ENCODE measurements at regions not wholly inside any gene's neighbourhood (a gene's known extent, or its start where the extent isn't known, plus 50 kb on each side); places are given as distances from the start of the nearest gene placed in this dataset.

DNA sequence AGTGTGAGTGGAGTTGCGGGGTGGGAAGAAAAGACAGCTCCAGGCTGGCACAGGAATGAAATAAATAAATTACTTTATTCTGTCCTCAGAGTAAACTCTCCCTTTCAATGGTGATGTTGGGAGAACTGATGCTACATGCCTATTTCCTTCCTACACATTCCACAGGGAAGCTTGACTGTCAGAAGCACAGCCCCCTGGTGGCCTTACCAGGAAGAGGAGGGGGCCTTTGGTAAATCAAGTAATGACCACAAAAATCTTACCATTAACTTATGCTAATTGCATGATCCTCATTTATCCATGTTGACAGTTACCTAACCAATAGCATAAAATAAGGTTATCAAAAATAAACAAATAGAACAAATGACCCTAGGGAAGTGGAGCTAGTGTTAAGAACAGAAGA lies 605.0 kb upstream of the PKN2 start:
- Mint-ChIP-seq H3K9me3 (peaks cover under 1% of the 10 kb centered on the region), H3K27me3 (no peaks in the 10 kb centered on the region), H3K36me3 (ENCODE audit: low read depth) (no peaks in the 10 kb centered on the region), H3K4me3 (no peak overlapping the region), H3K4me1 (ENCODE audit: low read depth) (peaks cover 6% of the 10 kb centered on the region), H3K27ac (no peak overlapping the region)
- intact Hi-C loops (cut with micrococcal nuclease) = no loop called here

GRCh38 chr1:88080875-88081274 lies 603.2 kb upstream of the PKN2 start:
- H3K4me1 Mint-ChIP-seq (ENCODE audit: low read depth) = peaks cover 1% of the 10 kb centered on the region
- H3K4me3 Mint-ChIP-seq = no peak overlapping the region
- H3K9me3 Mint-ChIP-seq = peaks cover 19% of the 10 kb centered on the region
- no peak overlapping the region for H3K27ac Mint-ChIP-seq
- no peaks in the 10 kb centered on the region for H3K36me3 Mint-ChIP-seq (ENCODE audit: low read depth)
- intact Hi-C loops (cut with micrococcal nuclease) = no loop called here
- no peaks in the 10 kb centered on the region for H3K27me3 Mint-ChIP-seq

DNA sequence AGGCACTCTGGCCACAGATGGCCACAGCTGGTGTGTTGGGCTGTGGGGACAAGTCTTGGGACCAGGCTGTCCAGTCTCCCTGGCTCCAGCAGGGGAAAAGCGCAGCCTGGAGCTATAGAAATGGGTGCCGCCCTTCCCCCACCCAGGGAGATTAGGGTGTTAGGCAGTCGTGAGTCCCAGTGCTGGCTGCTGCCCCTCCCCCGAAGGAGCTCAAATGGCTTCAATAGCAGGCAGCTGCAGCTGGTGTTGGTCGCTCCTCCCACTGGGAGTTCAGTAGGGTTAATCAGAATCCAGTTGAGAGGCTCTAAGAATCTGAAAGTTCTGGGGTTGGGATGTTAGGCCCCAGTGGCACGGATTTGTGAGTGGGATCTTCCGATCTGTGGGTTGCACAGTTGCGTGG lies 595.6 kb upstream of the PKN2 start:
- H3K27ac Mint-ChIP-seq = no peak overlapping the region
- H3K4me1 Mint-ChIP-seq (ENCODE audit: low read depth) = no peaks in the 10 kb centered on the region
- H3K4me3 Mint-ChIP-seq = no peak overlapping the region
- intact Hi-C loops (cut with micrococcal nuclease) = no loop called here
- H3K27me3 Mint-ChIP-seq = no peaks in the 10 kb centered on the region
- peaks cover 48% of the 10 kb centered on the region for H3K9me3 Mint-ChIP-seq
- H3K36me3 Mint-ChIP-seq (ENCODE audit: low read depth) = no peaks in the 10 kb centered on the region

- no peaks in the 10 kb centered on the region for H3K27me3 Mint-ChIP-seq
- H3K36me3 Mint-ChIP-seq (ENCODE audit: low read depth) = no peaks in the 10 kb centered on the region
Measured at GRCh38 chr1:88089961-88090360, 594.1 kb upstream of the PKN2 start.

DNA sequence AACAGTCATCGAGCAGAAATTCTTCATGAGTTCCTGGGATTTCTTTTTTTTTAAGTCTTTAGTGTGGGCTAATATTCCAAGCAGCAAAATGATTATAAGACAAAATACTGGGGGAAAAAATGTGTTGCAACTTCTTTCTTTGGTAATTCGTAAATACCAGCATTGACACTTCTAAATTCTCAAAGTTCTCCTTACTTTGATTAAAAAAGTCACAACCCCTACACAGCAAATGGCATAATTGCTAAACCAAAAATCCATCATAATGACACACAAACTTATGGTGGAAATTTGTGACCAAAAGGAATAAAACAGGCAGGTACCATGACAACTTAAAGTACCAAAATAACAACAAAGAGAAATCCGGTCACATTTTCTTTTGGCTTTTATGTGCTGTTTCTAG lies 585.2 kb upstream of the PKN2 start:
- H3K4me3 Mint-ChIP-seq = no peak overlapping the region
- intact Hi-C loops (cut with micrococcal nuclease) = no loop called here
- H3K27ac Mint-ChIP-seq = no peak overlapping the region
- H3K27me3 Mint-ChIP-seq = no peaks in the 10 kb centered on the region
- H3K36me3 Mint-ChIP-seq (ENCODE audit: low read depth) = no peaks in the 10 kb centered on the region
- no peaks in the 10 kb centered on the region for H3K4me1 Mint-ChIP-seq (ENCODE audit: low read depth)
- H3K9me3 Mint-ChIP-seq = no peaks in the 10 kb centered on the region

More at GRCh38 chr1:88089961-88090360, 594.1 kb upstream of the PKN2 start:
- H3K4me1 Mint-ChIP-seq (ENCODE audit: low read depth) = no peaks in the 10 kb centered on the region
- peaks cover 38% of the 10 kb centered on the region for H3K9me3 Mint-ChIP-seq
- H3K4me3 Mint-ChIP-seq = no peak overlapping the region
- no peak overlapping the region for H3K27ac Mint-ChIP-seq
- intact Hi-C loops (cut with micrococcal nuclease) = no loop called here

DNA sequence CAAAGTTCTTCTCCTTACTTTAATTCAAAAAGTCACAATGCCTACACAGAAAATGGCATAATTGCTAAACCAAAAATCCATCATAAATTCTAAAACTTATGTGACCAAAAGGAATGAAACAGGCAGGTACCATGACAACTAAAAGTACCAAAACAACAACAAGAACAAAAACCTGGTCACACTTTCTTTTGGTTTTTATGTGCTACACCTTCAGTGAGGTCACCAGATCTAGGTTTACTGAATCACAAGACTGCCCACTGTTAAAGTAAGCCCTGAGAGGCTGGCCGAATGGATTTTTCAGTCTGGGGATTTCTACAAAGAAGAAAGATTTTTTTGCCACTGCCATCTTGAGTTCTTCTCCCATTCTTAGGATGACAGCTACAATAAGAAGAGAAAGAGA lies 583.0 kb upstream of the PKN2 start:
- Mint-ChIP-seq H3K27me3 (no peaks in the 10 kb centered on the region), H3K36me3 (ENCODE audit: low read depth) (no peaks in the 10 kb centered on the region), H3K9me3 (no peaks in the 10 kb centered on the region), H3K4me3 (no peak overlapping the region), H3K4me1 (ENCODE audit: low read depth) (no peaks in the 10 kb centered on the region), H3K27ac (no peak overlapping the region)
- intact Hi-C loops (cut with micrococcal nuclease) = no loop called here

- Mint-ChIP-seq H3K4me3 (no peak overlapping the region), H3K27ac (no peak overlapping the region), H3K36me3 (ENCODE audit: low read depth) (no peaks in the 10 kb centered on the region), H3K4me1 (ENCODE audit: low read depth) (no peaks in the 10 kb centered on the region), H3K9me3 (no peaks in the 10 kb centered on the region), H3K27me3 (no peaks in the 10 kb centered on the region)
- intact Hi-C loops (cut with micrococcal nuclease) = no loop called here
Measured at GRCh38 chr1:88104236-88104635, 579.8 kb upstream of the PKN2 start.

DNA sequence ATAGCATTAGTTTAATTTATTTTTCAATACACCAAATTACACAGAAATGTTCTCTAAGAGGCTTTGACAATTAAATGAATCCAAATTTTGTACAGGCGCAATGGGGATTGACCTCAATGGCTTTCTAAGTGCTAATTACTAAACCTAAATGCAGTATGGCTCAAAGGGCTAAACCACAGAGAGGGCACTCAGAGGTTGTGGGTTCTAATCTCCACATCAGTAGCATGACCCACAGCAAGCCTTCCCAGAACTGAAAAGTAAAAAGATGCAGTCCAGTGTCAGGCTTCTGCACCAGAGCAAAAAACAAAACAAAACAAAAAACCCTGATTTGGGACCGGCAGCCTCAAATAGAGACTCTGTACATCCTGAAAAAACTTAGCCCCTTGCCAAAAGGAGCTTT lies 579.2 kb upstream of the PKN2 start:
- intact Hi-C loops (cut with micrococcal nuclease) = no loop called here
- no peaks in the 10 kb centered on the region for H3K27me3 Mint-ChIP-seq
- no peak overlapping the region for H3K4me3 Mint-ChIP-seq
- no peaks in the 10 kb centered on the region for H3K9me3 Mint-ChIP-seq
- H3K36me3 Mint-ChIP-seq (ENCODE audit: low read depth) = no peaks in the 10 kb centered on the region
- H3K27ac Mint-ChIP-seq = no peak overlapping the region
- H3K4me1 Mint-ChIP-seq (ENCODE audit: low read depth) = no peaks in the 10 kb centered on the region

GRCh38 chr1:88111816-88112215 lies 572.3 kb upstream of the PKN2 start:
- Mint-ChIP-seq H3K4me3 (no peak overlapping the region), H3K9me3 (no peaks in the 10 kb centered on the region), H3K36me3 (ENCODE audit: low read depth) (no peaks in the 10 kb centered on the region), H3K4me1 (ENCODE audit: low read depth) (no peaks in the 10 kb centered on the region), H3K27ac (no peak overlapping the region), H3K27me3 (no peaks in the 10 kb centered on the region)
- intact Hi-C loops (cut with micrococcal nuclease) = no loop called here

DNA sequence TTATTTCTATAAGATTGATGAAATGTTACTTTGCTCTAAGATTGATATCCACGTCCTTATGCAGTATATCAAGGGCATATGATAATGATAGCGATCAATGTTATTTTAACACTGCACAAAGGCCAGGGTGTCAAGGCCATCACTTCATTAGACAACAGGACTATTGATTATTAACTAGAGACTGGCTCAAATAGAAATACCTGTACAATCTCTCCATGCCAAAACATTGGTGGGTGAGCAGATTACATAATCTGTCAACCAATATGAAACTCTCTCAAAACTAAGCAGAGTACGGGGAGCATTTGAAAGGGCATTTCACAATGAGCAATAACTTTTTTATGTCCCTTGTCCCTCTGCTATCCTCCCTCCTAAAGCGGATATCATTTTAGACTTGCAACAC lies 566.5 kb upstream of the PKN2 start:
- Mint-ChIP-seq H3K4me1 (ENCODE audit: low read depth) (no peaks in the 10 kb centered on the region), H3K27me3 (no peaks in the 10 kb centered on the region), H3K27ac (no peak overlapping the region), H3K4me3 (no peak overlapping the region), H3K36me3 (ENCODE audit: low read depth) (no peaks in the 10 kb centered on the region), H3K9me3 (no peaks in the 10 kb centered on the region)
- intact Hi-C loops (cut with micrococcal nuclease) = no loop called here

GRCh38 chr1:88118176-88118845 lies 565.8 kb upstream of the PKN2 start:
- Mint-ChIP-seq H3K27me3 (no peaks in the 10 kb centered on the region), H3K9me3 (no peaks in the 10 kb centered on the region), H3K36me3 (ENCODE audit: low read depth) (no peaks in the 10 kb centered on the region), H3K27ac (no peak overlapping the region), H3K4me3 (no peak overlapping the region), H3K4me1 (ENCODE audit: low read depth) (no peaks in the 10 kb centered on the region)
- intact Hi-C loops (cut with micrococcal nuclease) = no loop called here

DNA sequence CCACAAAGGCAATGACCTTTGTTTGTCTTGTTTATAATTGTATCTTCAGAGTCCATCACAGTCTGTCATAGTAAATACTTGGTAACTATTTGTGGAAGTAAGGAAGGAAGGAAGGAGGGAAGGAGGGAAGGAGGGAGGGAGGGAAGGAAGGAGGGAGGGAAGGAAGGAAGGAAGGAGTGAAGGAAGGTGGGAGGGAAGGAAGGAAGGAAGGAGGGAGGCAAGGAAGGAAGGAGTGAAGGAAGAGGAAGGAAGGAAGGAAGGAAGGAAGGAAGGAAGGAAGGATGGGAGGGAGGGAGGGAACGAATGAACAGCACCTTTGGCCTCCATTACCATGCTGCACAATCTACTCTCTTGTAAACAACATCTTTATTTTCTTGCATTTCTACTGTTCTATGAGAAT lies 559.5 kb upstream of the PKN2 start:
- Mint-ChIP-seq H3K27ac (no peak overlapping the region), H3K4me3 (no peak overlapping the region), H3K36me3 (ENCODE audit: low read depth) (no peaks in the 10 kb centered on the region), H3K9me3 (no peaks in the 10 kb centered on the region), H3K27me3 (no peaks in the 10 kb centered on the region), H3K4me1 (ENCODE audit: low read depth) (no peaks in the 10 kb centered on the region)
- intact Hi-C loops (cut with micrococcal nuclease) = no loop called here

- Mint-ChIP-seq H3K4me3 (no peak overlapping the region), H3K9me3 (no peaks in the 10 kb centered on the region), H3K36me3 (ENCODE audit: low read depth) (no peaks in the 10 kb centered on the region), H3K27ac (no peak overlapping the region), H3K27me3 (no peaks in the 10 kb centered on the region), H3K4me1 (ENCODE audit: low read depth) (no peaks in the 10 kb centered on the region)
- intact Hi-C loops (cut with micrococcal nuclease) = no loop called here
Measured at GRCh38 chr1:88126467-88126866, 557.6 kb upstream of the PKN2 start.

GRCh38 chr1:88133991-88134390 lies 550.1 kb upstream of the PKN2 start:
- Mint-ChIP-seq H3K4me1 (ENCODE audit: low read depth) (no peaks in the 10 kb centered on the region), H3K4me3 (no peak overlapping the region)
- intact Hi-C loops (cut with micrococcal nuclease) = no loop called here

More at GRCh38 chr1:88133991-88134390, 550.1 kb upstream of the PKN2 start:
- Mint-ChIP-seq H3K9me3 (no peaks in the 10 kb centered on the region), H3K27me3 (no peaks in the 10 kb centered on the region), H3K36me3 (ENCODE audit: low read depth) (no peaks in the 10 kb centered on the region), H3K27ac (no peak overlapping the region)

Data from dendritic cell treated with granulocyte-macrophage colony-stimulating factor and Interleukin-4, amounts not matched to agents 40 ng/mL and 50 ng/mL, for 4 days (primary cell).